Testis (tissue), 2 donors: ENCODE measurements at regions not wholly inside any gene's neighbourhood (a gene's known extent, or its start where the extent isn't known, plus 50 kb on each side); places are given as distances from the start of the nearest gene placed in this dataset.

Experiments
- POLR2A ChIP-seq: fragments of 450-650 bp; IDR thresholded peaks from one replicate; pipeline ENCODE4 v1.6.1; 2017; ENCODE audit warnings: antibody characterized with exemption, mild to moderate bottlenecking, moderate library complexity
- TF ChIP-seq, protein P1 (sequence below), 3 experiments: fragments of 450-650 bp in 2 of 3; fragments of 200-600 bp in 1 of 3; sonication (generic) in 1 of 3; IDR thresholded peaks; one replicate each; pipeline ENCODE4 v1.5.1; 2016 to 2019; ENCODE audit warnings: antibody characterized with exemption in 3 of 3, mild to moderate bottlenecking in 2 of 3, moderate library complexity in 1 of 3

GRCh38 chr1:60572378-60572777, 498.8 kb upstream of the C1orf87 start:
- TF ChIP-seq, protein P1, sequence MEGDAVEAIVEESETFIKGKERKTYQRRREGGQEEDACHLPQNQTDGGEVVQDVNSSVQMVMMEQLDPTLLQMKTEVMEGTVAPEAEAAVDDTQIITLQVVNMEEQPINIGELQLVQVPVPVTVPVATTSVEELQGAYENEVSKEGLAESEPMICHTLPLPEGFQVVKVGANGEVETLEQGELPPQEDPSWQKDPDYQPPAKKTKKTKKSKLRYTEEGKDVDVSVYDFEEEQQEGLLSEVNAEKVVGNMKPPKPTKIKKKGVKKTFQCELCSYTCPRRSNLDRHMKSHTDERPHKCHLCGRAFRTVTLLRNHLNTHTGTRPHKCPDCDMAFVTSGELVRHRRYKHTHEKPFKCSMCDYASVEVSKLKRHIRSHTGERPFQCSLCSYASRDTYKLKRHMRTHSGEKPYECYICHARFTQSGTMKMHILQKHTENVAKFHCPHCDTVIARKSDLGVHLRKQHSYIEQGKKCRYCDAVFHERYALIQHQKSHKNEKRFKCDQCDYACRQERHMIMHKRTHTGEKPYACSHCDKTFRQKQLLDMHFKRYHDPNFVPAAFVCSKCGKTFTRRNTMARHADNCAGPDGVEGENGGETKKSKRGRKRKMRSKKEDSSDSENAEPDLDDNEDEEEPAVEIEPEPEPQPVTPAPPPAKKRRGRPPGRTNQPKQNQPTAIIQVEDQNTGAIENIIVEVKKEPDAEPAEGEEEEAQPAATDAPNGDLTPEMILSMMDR (IDR thresholded peaks at IDR 0.05): no peak
- no peak for TF ChIP-seq POLR2A
